HEK293 (cell line): ENCODE measurements at regions not wholly inside any gene's neighbourhood (a gene's known extent, or its start where the extent isn't known, plus 50 kb on each side); places are given as distances from the start of the nearest gene placed in this dataset.
A peak's percentile ranks its signal among the peaks of the same experiment; 100 is the strongest.

ENCODE experiments used
- HOXD13 ChIP-seq: sonication (generic); formaldehyde crosslinking; IDR thresholded peaks from 2 replicates; pipeline ENCODE4 v1.8.0; 2022; ENCODE audit warnings: missing genetic modification reagents, borderline replicate concordance
- IKZF3 ChIP-seq: fragments of 450-650 bp; IDR thresholded peaks from 2 replicates; pipeline ENCODE4 v1.5.0; 2018; ENCODE audit warnings: missing biosample characterization, mild to moderate bottlenecking, missing genetic modification characterization, moderate library complexity
- KLF9 ChIP-seq: fragments of 450-650 bp; formaldehyde crosslinking; IDR thresholded peaks from 2 replicates; pipeline ENCODE4 v1.5.1; 2016; ENCODE audit warnings: missing biosample characterization, missing genetic modification characterization, low read depth
- REPIN1 ChIP-seq: fragments of 450-650 bp; formaldehyde crosslinking; IDR thresholded peaks from 2 replicates; pipeline ENCODE4 v1.5.1; 2017; ENCODE audit warnings: missing biosample characterization, missing genetic modification characterization, low read depth
- SP3 ChIP-seq: fragments of 450-650 bp; formaldehyde crosslinking; IDR thresholded peaks from 2 replicates; pipeline ENCODE4 v1.5.1; 2016; ENCODE audit warnings: missing biosample characterization, missing genetic modification characterization
- WT1 ChIP-seq: fragments of 450-650 bp; formaldehyde crosslinking; IDR thresholded peaks from 2 replicates; pipeline ENCODE4 v1.5.1; 2016; ENCODE audit warnings: missing biosample characterization, missing genetic modification characterization
- ZBTB17 ChIP-seq: fragments of 450-650 bp; formaldehyde crosslinking; IDR thresholded peaks from 2 replicates; pipeline ENCODE4 v1.5.1; 2016; ENCODE audit warnings: missing biosample characterization, missing genetic modification characterization
- ZFP3 ChIP-seq: fragments of 450-650 bp; formaldehyde crosslinking; IDR thresholded peaks from 2 replicates; pipeline ENCODE4 v1.5.1; 2016; ENCODE audit warnings: low read depth, missing biosample characterization, missing genetic modification characterization
- ZNF112 ChIP-seq: fragments of 450-650 bp; formaldehyde crosslinking; IDR thresholded peaks from 2 replicates; pipeline ENCODE4 v1.5.0; 2017; ENCODE audit warnings: missing biosample characterization, missing genetic modification characterization
- ZNF121 ChIP-seq: fragments of 450-650 bp; formaldehyde crosslinking; IDR thresholded peaks from 2 replicates; pipeline ENCODE4 v1.5.1; 2016; ENCODE audit warnings: missing biosample characterization, missing genetic modification characterization
- ZNF140 ChIP-seq: fragments of 450-650 bp; formaldehyde crosslinking; IDR thresholded peaks from 2 replicates; pipeline ENCODE4 v1.5.1; 2016; ENCODE audit warnings: missing biosample characterization, missing genetic modification characterization
- ZNF155 ChIP-seq: fragments of 450-650 bp; formaldehyde crosslinking; IDR thresholded peaks from 2 replicates; pipeline ENCODE4 v1.5.1; 2016; ENCODE audit warnings: missing biosample characterization, missing genetic modification characterization
- ZNF2 ChIP-seq: fragments of 450-650 bp; formaldehyde crosslinking; IDR thresholded peaks from 2 replicates; pipeline ENCODE4 v1.5.1; 2016; ENCODE audit warnings: missing biosample characterization, missing genetic modification characterization
- ZNF24 ChIP-seq: fragments of 450-650 bp; formaldehyde crosslinking; IDR thresholded peaks from 2 replicates; pipeline ENCODE4 v1.5.1; 2016; ENCODE audit warnings: missing biosample characterization, missing genetic modification characterization
- ZNF302 ChIP-seq: fragments of 450-650 bp; formaldehyde crosslinking; IDR thresholded peaks from 2 replicates; pipeline ENCODE4 v1.5.1; 2016; ENCODE audit warnings: missing biosample characterization, missing genetic modification characterization, low read depth
- ZNF324 ChIP-seq: fragments of 450-650 bp; formaldehyde crosslinking; IDR thresholded peaks from 2 replicates; pipeline ENCODE4 v1.5.1; 2016; ENCODE audit warnings: missing biosample characterization, missing genetic modification characterization
- ZNF530 ChIP-seq: fragments of 450-650 bp; formaldehyde crosslinking; IDR thresholded peaks from 2 replicates; pipeline ENCODE4 v1.5.1; 2016; ENCODE audit warnings: low read depth, missing biosample characterization, missing genetic modification characterization
- ZNF791 ChIP-seq: fragments of 450-650 bp; formaldehyde crosslinking; IDR thresholded peaks from 2 replicates; pipeline ENCODE4 v1.5.1; 2016; ENCODE audit warnings: missing biosample characterization, missing genetic modification characterization
- TF ChIP-seq, protein P1 (sequence below): fragments of 450-650 bp; formaldehyde crosslinking; IDR thresholded peaks from 2 replicates; pipeline ENCODE4 v1.5.0; 2017; ENCODE audit warnings: missing biosample characterization, missing genetic modification characterization, borderline replicate concordance
- TF ChIP-seq, protein P2 (sequence below): fragments of 450-650 bp; formaldehyde crosslinking; IDR thresholded peaks from 2 replicates; pipeline ENCODE4 v1.5.1; 2017; ENCODE audit warnings: missing biosample characterization, missing genetic modification characterization
- TF ChIP-seq, protein P3 (sequence below): fragments of 450-650 bp; formaldehyde crosslinking; IDR thresholded peaks from 2 replicates; pipeline ENCODE4 v1.5.1; 2016; ENCODE audit warnings: missing biosample characterization, missing genetic modification characterization
- TF ChIP-seq, protein P4 (sequence below): fragments of 450-650 bp; formaldehyde crosslinking; IDR thresholded peaks from 2 replicates; pipeline ENCODE4 v1.5.1; 2017; ENCODE audit warnings: missing biosample characterization, missing genetic modification characterization
- TF ChIP-seq, protein P5 (sequence below): fragments of 450-650 bp; formaldehyde crosslinking; IDR thresholded peaks from 2 replicates; pipeline ENCODE4 v1.5.1; 2016; ENCODE audit warnings: missing biosample characterization, missing genetic modification characterization
- TF ChIP-seq, protein P6 (sequence below): fragments of 450-650 bp; formaldehyde crosslinking; IDR thresholded peaks from 2 replicates; pipeline ENCODE4 v1.5.1; 2016; ENCODE audit warnings: missing biosample characterization, missing genetic modification characterization

DNA sequence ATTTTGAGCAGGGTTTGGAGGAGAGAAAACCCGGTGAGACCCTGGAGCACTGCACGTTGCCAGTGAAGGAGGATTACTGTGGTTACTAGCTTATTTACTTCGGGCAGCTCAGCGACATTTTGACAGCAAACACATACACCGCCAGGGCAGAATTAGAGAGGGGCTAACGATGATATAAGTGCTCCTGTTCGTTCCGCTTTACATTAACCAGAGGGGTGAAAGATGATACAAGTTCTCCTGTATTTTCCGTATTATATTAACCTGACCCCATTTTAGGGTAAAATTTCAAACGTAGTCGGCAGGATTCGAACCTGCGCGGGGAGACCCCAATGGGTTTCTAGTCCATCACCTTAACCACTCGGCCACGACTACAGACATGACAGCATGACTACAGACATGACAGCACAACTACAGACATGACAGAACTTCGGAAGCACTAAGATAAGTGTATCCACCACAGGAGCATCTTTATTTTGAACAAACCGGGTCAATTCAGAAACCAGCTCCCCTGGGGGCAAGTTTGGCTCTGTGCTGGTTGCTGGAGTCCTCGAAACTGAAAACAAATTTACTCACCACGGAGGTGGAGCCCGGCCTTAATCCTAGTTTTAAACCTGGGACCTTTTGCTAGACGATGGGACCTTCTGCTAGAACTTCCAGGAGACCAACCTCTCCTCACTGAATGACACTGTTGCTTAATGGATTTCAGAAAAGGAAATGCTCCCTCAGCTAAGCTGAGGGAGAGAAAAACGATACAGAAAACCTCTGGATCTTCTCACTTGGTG lies 80.4 kb upstream of the ZNF184 start (continued):
- TF ChIP-seq HOXD13 = no peak
- TF ChIP-seq, protein P1, sequence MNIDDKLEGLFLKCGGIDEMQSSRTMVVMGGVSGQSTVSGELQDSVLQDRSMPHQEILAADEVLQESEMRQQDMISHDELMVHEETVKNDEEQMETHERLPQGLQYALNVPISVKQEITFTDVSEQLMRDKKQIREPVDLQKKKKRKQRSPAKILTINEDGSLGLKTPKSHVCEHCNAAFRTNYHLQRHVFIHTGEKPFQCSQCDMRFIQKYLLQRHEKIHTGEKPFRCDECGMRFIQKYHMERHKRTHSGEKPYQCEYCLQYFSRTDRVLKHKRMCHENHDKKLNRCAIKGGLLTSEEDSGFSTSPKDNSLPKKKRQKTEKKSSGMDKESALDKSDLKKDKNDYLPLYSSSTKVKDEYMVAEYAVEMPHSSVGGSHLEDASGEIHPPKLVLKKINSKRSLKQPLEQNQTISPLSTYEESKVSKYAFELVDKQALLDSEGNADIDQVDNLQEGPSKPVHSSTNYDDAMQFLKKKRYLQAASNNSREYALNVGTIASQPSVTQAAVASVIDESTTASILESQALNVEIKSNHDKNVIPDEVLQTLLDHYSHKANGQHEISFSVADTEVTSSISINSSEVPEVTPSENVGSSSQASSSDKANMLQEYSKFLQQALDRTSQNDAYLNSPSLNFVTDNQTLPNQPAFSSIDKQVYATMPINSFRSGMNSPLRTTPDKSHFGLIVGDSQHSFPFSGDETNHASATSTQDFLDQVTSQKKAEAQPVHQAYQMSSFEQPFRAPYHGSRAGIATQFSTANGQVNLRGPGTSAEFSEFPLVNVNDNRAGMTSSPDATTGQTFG = no peak
- TF ChIP-seq ZNF2 (tag by site-specific recombination) = peak; percentile 89
- TF ChIP-seq, protein P2, sequence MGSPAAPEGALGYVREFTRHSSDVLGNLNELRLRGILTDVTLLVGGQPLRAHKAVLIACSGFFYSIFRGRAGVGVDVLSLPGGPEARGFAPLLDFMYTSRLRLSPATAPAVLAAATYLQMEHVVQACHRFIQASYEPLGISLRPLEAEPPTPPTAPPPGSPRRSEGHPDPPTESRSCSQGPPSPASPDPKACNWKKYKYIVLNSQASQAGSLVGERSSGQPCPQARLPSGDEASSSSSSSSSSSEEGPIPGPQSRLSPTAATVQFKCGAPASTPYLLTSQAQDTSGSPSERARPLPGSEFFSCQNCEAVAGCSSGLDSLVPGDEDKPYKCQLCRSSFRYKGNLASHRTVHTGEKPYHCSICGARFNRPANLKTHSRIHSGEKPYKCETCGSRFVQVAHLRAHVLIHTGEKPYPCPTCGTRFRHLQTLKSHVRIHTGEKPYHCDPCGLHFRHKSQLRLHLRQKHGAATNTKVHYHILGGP (tag by site-specific recombination) = no peak
- TF ChIP-seq SP3 = peak; percentile 28; the same call in 1 of the 2 replicates
- peak; percentile 87 for TF ChIP-seq ZNF24
- TF ChIP-seq ZBTB17 (tag by site-specific recombination) = peak; percentile 91
- no peak for TF ChIP-seq REPIN1 (tag by site-specific recombination)
- TF ChIP-seq, protein P3, sequence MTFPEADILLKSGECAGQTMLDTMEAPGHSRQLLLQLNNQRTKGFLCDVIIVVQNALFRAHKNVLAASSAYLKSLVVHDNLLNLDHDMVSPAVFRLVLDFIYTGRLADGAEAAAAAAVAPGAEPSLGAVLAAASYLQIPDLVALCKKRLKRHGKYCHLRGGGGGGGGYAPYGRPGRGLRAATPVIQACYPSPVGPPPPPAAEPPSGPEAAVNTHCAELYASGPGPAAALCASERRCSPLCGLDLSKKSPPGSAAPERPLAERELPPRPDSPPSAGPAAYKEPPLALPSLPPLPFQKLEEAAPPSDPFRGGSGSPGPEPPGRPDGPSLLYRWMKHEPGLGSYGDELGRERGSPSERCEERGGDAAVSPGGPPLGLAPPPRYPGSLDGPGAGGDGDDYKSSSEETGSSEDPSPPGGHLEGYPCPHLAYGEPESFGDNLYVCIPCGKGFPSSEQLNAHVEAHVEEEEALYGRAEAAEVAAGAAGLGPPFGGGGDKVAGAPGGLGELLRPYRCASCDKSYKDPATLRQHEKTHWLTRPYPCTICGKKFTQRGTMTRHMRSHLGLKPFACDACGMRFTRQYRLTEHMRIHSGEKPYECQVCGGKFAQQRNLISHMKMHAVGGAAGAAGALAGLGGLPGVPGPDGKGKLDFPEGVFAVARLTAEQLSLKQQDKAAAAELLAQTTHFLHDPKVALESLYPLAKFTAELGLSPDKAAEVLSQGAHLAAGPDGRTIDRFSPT (tag by site-specific recombination) = no peak
- no peak for TF ChIP-seq ZNF530
- no peak for TF ChIP-seq ZNF155 (tag by site-specific recombination)
- peak; percentile 26; the same call in 1 of the 2 replicates for TF ChIP-seq KLF9 (tag by site-specific recombination)
- TF ChIP-seq ZNF324 (tag by site-specific recombination) = peak; percentile 85
- no peak for TF ChIP-seq ZNF791
- no peak for TF ChIP-seq ZNF302 (tag by site-specific recombination)
- no peak for TF ChIP-seq ZNF112
- TF ChIP-seq, protein P4, sequence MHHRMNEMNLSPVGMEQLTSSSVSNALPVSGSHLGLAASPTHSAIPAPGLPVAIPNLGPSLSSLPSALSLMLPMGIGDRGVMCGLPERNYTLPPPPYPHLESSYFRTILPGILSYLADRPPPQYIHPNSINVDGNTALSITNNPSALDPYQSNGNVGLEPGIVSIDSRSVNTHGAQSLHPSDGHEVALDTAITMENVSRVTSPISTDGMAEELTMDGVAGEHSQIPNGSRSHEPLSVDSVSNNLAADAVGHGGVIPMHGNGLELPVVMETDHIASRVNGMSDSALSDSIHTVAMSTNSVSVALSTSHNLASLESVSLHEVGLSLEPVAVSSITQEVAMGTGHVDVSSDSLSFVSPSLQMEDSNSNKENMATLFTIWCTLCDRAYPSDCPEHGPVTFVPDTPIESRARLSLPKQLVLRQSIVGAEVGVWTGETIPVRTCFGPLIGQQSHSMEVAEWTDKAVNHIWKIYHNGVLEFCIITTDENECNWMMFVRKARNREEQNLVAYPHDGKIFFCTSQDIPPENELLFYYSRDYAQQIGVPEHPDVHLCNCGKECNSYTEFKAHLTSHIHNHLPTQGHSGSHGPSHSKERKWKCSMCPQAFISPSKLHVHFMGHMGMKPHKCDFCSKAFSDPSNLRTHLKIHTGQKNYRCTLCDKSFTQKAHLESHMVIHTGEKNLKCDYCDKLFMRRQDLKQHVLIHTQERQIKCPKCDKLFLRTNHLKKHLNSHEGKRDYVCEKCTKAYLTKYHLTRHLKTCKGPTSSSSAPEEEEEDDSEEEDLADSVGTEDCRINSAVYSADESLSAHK (tag by site-specific recombination) = peak; percentile 72; the same call in 1 of the 2 replicates
- TF ChIP-seq ZNF121 = 0 out of 2 replicates have a peak, but pooled peaks have one; percentile 42
- TF ChIP-seq IKZF3 (tag by site-specific recombination) = peak; percentile 72
- TF ChIP-seq, protein P5, sequence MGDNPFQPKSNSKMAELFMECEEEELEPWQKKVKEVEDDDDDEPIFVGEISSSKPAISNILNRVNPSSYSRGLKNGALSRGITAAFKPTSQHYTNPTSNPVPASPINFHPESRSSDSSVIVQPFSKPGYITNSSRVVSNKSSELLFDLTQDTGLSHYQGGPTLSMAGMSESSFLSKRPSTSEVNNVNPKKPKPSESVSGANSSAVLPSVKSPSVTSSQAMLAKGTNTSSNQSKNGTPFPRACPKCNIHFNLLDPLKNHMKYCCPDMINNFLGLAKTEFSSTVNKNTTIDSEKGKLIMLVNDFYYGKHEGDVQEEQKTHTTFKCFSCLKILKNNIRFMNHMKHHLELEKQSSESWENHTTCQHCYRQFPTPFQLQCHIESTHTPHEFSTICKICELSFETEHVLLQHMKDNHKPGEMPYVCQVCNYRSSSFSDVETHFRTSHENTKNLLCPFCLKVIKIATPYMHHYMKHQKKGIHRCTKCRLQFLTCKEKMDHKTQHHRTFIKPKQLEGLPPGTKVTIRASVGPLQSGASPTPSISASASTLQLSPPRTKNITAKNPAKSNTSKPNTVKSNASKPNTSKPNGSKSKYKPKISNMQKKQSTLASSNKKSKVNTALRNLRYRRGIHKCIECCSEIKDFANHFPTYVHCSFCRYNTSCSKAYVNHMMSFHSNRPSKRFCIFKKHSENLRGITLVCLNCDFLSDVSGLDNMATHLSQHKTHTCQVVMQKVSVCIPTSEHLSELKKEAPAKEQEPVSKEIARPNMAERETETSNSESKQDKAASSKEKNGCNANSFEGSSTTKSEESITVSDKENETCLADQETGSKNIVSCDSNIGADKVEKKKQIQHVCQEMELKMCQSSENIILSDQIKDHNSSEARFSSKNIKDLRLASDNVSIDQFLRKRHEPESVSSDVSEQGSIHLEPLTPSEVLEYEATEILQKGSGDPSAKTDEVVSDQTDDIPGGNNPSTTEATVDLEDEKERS (tag by site-specific recombination) = no peak
- TF ChIP-seq, protein P6, sequence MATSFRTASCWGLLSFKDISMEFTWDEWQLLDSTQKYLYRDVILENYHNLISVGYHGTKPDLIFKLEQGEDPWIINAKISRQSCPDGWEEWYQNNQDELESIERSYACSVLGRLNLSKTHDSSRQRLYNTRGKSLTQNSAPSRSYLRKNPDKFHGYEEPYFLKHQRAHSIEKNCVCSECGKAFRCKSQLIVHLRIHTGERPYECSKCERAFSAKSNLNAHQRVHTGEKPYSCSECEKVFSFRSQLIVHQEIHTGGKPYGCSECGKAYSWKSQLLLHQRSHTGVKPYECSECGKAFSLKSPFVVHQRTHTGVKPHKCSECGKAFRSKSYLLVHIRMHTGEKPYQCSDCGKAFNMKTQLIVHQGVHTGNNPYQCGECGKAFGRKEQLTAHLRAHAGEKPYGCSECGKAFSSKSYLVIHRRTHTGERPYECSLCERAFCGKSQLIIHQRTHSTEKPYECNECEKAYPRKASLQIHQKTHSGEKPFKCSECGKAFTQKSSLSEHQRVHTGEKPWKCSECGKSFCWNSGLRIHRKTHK (tag by site-specific recombination) = no peak
- TF ChIP-seq ZNF140 (tag by site-specific recombination) = no peak
- TF ChIP-seq ZFP3 (tag by site-specific recombination) = 0 out of 2 replicates have a peak, but pooled peaks have one; percentile 15
- peak; percentile 37; the same call in 1 of the 2 replicates for TF ChIP-seq WT1 (tag by site-specific recombination)
